Caco-2 (cell line): ENCODE measurements at regions not wholly inside any gene's neighbourhood (a gene's known extent, or its start where the extent isn't known, plus 50 kb on each side); places are given as distances from the start of the nearest gene placed in this dataset.

Source experiments
- BruUV-seq: library from RNA; stranded (reverse); fragments of 400-500 nt; replicated peaks from 2 replicates; lab custom pipeline; 2021; lab: Mats Ljungman, UMichigan
- CTCF ChIA-PET: fragments of 300-600 bp; sonication (Branson Sonifier 250); formaldehyde crosslinking; loops from one replicate; lab custom pipeline; 2022; ENCODE audit warnings: antibody characterized with exemption; lab: Charles Lee
- POLR2A ChIA-PET: fragments of 300-600 bp; sonication (Branson Sonifier 250); formaldehyde crosslinking; loops from one replicate; lab custom pipeline; 2022; ENCODE audit warnings: antibody characterized with exemption; lab: Charles Lee
- DNase-seq, 2 experiments: peaks; one replicate each; pipeline versions ENCODE4 v3.0.0 to v3.0.0-alpha.2; 2020 to 2022
- H3K27me3 ChIP-seq: replicated peaks from 2 replicates; pipeline ENCODE4 v1.6.0; 2011; ENCODE audit warnings: low read length; ENCODE audit not compliant: control insufficient read depth, insufficient read depth
- H3K36me3 ChIP-seq: 2 replicates; pipeline ENCODE4 v1.5.1; 2011; ENCODE audit warnings: low read length; ENCODE audit not compliant: control insufficient read depth, insufficient read depth
- H3K4me1 ChIP-seq: fragments of 250-450 bp; sonication (Bioruptor Pico); 2 replicates; pipeline ENCODE4 v1.5.1; 2020; ENCODE audit warnings: mild to moderate bottlenecking
- H3K4me3 ChIP-seq: 2 replicates; pipeline ENCODE4 v1.5.1; 2011; ENCODE audit warnings: low read depth, mild to moderate bottlenecking, control low read depth, low read length
- H3K9me3 ChIP-seq: fragments of 250-450 bp; sonication (Bioruptor Pico); 2 replicates; pipeline ENCODE4 v1.5.1; 2020; ENCODE audit warnings: mild to moderate bottlenecking, moderate library complexity
- H3K27ac Mint-ChIP-seq: one replicate; pipeline ENCODE4 v1.8.0; 2022; ENCODE audit warnings: mixed read lengths; ENCODE audit not compliant: unreplicated experiment
- H3K27me3 Mint-ChIP-seq: one replicate; pipeline ENCODE4 v1.8.0; 2022; ENCODE audit warnings: mixed read lengths; ENCODE audit not compliant: insufficient read depth, unreplicated experiment
- H3K36me3 Mint-ChIP-seq: one replicate; pipeline ENCODE4 v1.8.0; 2022; ENCODE audit warnings: mild to moderate bottlenecking, mixed read lengths; ENCODE audit not compliant: insufficient read depth, unreplicated experiment
- H3K4me1 Mint-ChIP-seq: one replicate; pipeline ENCODE4 v1.8.0; 2022; ENCODE audit warnings: low read depth, mixed read lengths; ENCODE audit not compliant: unreplicated experiment
- H3K4me3 Mint-ChIP-seq: one replicate; pipeline ENCODE4 v1.8.0; 2022; ENCODE audit warnings: mild to moderate bottlenecking, moderate library complexity, mixed read lengths; ENCODE audit not compliant: unreplicated experiment
- H3K9me3 Mint-ChIP-seq: one replicate; pipeline ENCODE4 v1.8.0; 2022; ENCODE audit warnings: mixed read lengths; ENCODE audit not compliant: unreplicated experiment
- intact Hi-C: fragments of 100-400 bp; cut with micrococcal nuclease; formaldehyde crosslinking; loops from one replicate; pipeline ENCODE4 v1.10.0; 2022; ENCODE audit not compliant: unreplicated experiment
- TF ChIP-seq, protein P1 (sequence below), 2 experiments: fragments of 200-600 bp in 1 of 2; IDR thresholded peaks; 1 replicate in 1 of 2; 2 replicates in 1 of 2; pipeline versions ENCODE4 v1.5.1 to v1.8.0; 2011 to 2022; ENCODE audit warnings: antibody characterized with exemption in 1 of 2, control low read depth in 1 of 2, inconsistent platforms in 1 of 2, low read depth in 1 of 2, low read length in 1 of 2, mild to moderate bottlenecking in 1 of 2, moderate library complexity in 1 of 2; ENCODE audit not compliant: insufficient read depth in 1 of 2, severe bottlenecking in 1 of 2, unreplicated experiment in 1 of 2

DNA sequence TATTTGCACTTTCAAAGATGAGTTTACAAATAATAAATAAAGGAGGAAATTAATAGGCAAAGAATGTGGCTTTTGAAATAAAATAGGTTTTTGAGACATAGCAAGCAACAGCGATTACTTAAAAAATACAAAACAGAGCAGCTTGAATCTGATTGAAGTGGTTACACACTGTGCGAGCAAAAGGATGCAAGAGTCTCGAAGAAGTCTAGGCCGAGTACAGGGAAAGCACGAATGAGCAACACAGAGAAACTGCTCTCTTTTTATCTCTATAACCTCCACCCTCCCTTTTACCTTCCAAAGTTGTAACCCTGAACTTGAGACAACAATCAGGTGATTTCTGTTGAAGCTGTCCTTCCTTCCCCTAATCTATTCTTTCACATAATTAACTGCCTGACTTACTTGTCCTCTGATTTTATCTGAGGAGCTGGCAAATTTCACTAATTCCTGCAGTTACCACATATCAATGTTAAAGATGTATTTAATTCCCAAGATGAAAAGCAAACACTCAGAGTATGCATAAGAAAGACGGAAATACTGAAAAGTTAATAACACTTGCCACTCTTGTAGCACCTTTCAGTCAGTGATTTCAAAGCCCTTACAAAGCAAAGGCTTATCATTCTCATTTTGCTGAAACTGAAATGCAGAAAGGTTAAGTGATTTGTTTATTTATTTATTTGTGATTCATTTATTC lies 1030.1 kb downstream of the ADGRL2 start:
- no peaks in the 10 kb centered on the region for H3K4me1 ChIP-seq
- intact Hi-C loops = no loop called here
- ChIA-PET CTCF (no interaction called here), POLR2A (no interaction called here)
- Mint-ChIP-seq H3K36me3 (no peaks in the 10 kb centered on the region), H3K9me3 (no peaks in the 10 kb centered on the region), H3K27me3 (peaks cover 8% of the 10 kb centered on the region), H3K27ac (no peak overlapping the region), H3K4me1 (no peaks in the 10 kb centered on the region), H3K4me3 (no peak overlapping the region)
- H3K4me3 ChIP-seq = no peak overlapping the region
- H3K36me3 ChIP-seq = no peaks in the 10 kb centered on the region
- no peaks in the 10 kb centered on the region for H3K9me3 ChIP-seq
- no peaks in the 10 kb centered on the region for H3K27me3 ChIP-seq
- TF ChIP-seq, protein P1, sequence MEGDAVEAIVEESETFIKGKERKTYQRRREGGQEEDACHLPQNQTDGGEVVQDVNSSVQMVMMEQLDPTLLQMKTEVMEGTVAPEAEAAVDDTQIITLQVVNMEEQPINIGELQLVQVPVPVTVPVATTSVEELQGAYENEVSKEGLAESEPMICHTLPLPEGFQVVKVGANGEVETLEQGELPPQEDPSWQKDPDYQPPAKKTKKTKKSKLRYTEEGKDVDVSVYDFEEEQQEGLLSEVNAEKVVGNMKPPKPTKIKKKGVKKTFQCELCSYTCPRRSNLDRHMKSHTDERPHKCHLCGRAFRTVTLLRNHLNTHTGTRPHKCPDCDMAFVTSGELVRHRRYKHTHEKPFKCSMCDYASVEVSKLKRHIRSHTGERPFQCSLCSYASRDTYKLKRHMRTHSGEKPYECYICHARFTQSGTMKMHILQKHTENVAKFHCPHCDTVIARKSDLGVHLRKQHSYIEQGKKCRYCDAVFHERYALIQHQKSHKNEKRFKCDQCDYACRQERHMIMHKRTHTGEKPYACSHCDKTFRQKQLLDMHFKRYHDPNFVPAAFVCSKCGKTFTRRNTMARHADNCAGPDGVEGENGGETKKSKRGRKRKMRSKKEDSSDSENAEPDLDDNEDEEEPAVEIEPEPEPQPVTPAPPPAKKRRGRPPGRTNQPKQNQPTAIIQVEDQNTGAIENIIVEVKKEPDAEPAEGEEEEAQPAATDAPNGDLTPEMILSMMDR (IDR thresholded peaks at IDR 0.05; ENCODE audit: insufficient read depth in 1 of 2, low read depth in 1 of 2, low read length in 1 of 2, severe bottlenecking in 1 of 2, unreplicated experiment in 1 of 2) = no peak
- BruUV-seq = no TSS peak
- no peak for DNase-seq

- no peak for DNase-seq
- intact Hi-C loops = no loop called here
- no TSS peak for BruUV-seq
Observed at GRCh38 chr1:82829527-82829926, 1028.8 kb downstream of the ADGRL2 start.

DNA sequence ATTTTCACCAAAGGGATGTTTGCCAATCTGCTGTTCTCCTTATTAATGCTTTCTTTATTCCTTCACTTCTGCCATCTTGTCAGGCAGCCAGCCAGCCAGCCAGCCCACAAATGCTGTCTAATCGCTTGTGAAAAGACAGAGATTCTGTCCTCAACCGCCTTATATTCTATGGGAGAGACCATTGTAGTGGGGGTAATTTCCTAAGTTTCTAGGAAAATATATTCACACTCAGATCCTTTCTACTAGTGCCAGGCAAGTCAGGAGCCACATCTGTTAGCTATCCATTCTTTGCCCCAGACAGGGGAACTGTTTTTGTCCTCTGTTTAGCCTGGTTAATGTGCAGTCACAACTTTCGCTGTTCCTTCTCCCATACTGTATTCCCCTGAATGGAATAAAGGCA lies 1023.1 kb downstream of the ADGRL2 start:
- CTCF ChIA-PET = no interaction called here
- no peak overlapping the region for H3K4me3 ChIP-seq
- POLR2A ChIA-PET = no interaction called here
- no peaks in the 10 kb centered on the region for H3K9me3 Mint-ChIP-seq
- H3K27me3 ChIP-seq = no peaks in the 10 kb centered on the region
- no peak overlapping the region for H3K4me3 Mint-ChIP-seq
- intact Hi-C loops = no loop called here
- no peak for DNase-seq
- H3K27ac Mint-ChIP-seq = no peak overlapping the region
- no peaks in the 10 kb centered on the region for H3K36me3 Mint-ChIP-seq
- peaks cover 6% of the 10 kb centered on the region for H3K27me3 Mint-ChIP-seq
- BruUV-seq = no TSS peak
- H3K9me3 ChIP-seq = no peaks in the 10 kb centered on the region
- no peaks in the 10 kb centered on the region for H3K4me1 ChIP-seq
- H3K4me1 Mint-ChIP-seq = no peaks in the 10 kb centered on the region
- no peaks in the 10 kb centered on the region for H3K36me3 ChIP-seq
- TF ChIP-seq, protein P1 (IDR thresholded peaks at IDR 0.05; ENCODE audit: insufficient read depth in 1 of 2, low read depth in 1 of 2, low read length in 1 of 2, severe bottlenecking in 1 of 2, unreplicated experiment in 1 of 2) = no peak

More at GRCh38 chr1:82829527-82829926, 1028.8 kb downstream of the ADGRL2 start:
- no peaks in the 10 kb centered on the region for H3K4me1 Mint-ChIP-seq
- ChIA-PET CTCF (no interaction called here), POLR2A (no interaction called here)
- Histone ChIP-seq H3K9me3 (no peaks in the 10 kb centered on the region), H3K27me3 (no peaks in the 10 kb centered on the region), H3K36me3 (no peaks in the 10 kb centered on the region), H3K4me1 (no peaks in the 10 kb centered on the region), H3K4me3 (no peak overlapping the region)
- TF ChIP-seq, protein P1 (IDR thresholded peaks at IDR 0.05; ENCODE audit: insufficient read depth in 1 of 2, low read depth in 1 of 2, low read length in 1 of 2, severe bottlenecking in 1 of 2, unreplicated experiment in 1 of 2) = no peak
- no peaks in the 10 kb centered on the region for H3K36me3 Mint-ChIP-seq
- peaks cover 8% of the 10 kb centered on the region for H3K27me3 Mint-ChIP-seq
- no peaks in the 10 kb centered on the region for H3K9me3 Mint-ChIP-seq
- no peak overlapping the region for H3K4me3 Mint-ChIP-seq
- no peak overlapping the region for H3K27ac Mint-ChIP-seq
